ENCODE measurements at regions not wholly inside any gene's neighbourhood (a gene's known extent, or its start where the extent isn't known, plus 50 kb on each side); places are given as distances from the start of the nearest gene placed in this dataset.

- Histone ChIP-seq H3K4me3 (ENCODE audit: low read depth, low read length) (no peak overlapping the region), H3K27me3 (ENCODE audit: insufficient read depth, low read depth, severe bottlenecking) (no peaks in the 10 kb centered on the region), H3K9me3 (ENCODE audit: severe bottlenecking) (no peaks in the 10 kb centered on the region), H3K27ac (no peak overlapping the region), H3K36me3 (no peaks in the 10 kb centered on the region)
- TF ChIP-seq CTCF (IDR thresholded peaks at IDR 0.05; ENCODE audit: low read depth, low read length): no peak
- DNase-seq: no peak
Observed at GRCh38 chr6:112979830-112980229, 632.7 kb downstream of the RFPL4B start.

DNA sequence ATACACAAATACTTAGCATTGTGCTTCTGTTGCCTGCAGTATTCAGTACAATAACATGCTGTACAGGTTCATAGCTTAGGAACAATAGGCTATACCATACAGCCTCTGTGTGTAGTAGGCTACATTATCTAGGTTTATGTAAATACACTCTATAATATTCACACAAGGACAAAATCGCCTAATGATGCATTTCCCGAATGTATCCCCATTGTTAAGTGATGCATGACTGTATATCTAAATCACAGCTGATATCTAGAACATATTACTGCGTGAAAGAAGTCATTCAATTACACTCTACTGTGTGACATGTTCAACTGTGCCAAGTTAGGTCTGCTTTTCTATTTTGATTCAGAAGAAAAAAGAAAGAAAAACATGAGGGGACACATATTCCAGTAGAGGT is 633.5 kb downstream of the RFPL4B start:
- Histone ChIP-seq H3K36me3 (no peaks in the 10 kb centered on the region), H3K4me3 (ENCODE audit: low read depth, low read length) (no peak overlapping the region), H3K9me3 (ENCODE audit: severe bottlenecking) (no peaks in the 10 kb centered on the region), H3K27me3 (ENCODE audit: insufficient read depth, low read depth, severe bottlenecking) (no peaks in the 10 kb centered on the region), H3K27ac (no peak overlapping the region)
- DNase-seq: no peak
- no peak for TF ChIP-seq CTCF (IDR thresholded peaks at IDR 0.05; ENCODE audit: low read depth, low read length)

DNA sequence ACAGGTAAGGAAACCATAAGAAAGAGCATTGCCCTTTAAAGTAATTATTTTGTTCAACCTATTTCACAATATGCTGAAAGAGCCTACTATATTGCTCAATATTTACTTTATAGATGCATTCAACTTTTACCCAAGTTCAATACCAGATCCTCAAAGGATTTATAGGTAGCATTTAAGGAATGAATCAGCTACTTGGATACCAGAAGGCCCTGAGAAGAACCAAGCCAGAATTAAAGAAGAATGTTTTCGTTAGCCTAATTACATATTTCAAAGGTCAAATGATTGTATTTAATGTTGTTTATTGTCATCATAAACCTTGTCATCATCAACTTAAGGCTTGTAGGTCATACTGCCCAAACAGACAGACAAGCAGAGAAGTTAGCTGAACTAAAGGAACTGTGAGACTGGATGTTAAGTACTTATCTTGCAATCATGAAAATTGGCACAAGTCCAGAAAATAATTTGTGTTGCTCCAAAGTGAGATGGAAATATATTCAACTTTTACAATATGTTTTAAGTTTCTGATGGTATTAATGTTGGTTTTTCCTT is 636.7 kb downstream of the RFPL4B start:
- Histone ChIP-seq H3K4me3 (ENCODE audit: low read depth, low read length) (no peak overlapping the region), H3K27me3 (ENCODE audit: insufficient read depth, low read depth, severe bottlenecking) (no peaks in the 10 kb centered on the region), H3K9me3 (ENCODE audit: severe bottlenecking) (no peaks in the 10 kb centered on the region), H3K36me3 (no peaks in the 10 kb centered on the region), H3K27ac (no peak overlapping the region)
- TF ChIP-seq CTCF (IDR thresholded peaks at IDR 0.05; ENCODE audit: low read depth, low read length): no peak
- no peak for DNase-seq

DNA sequence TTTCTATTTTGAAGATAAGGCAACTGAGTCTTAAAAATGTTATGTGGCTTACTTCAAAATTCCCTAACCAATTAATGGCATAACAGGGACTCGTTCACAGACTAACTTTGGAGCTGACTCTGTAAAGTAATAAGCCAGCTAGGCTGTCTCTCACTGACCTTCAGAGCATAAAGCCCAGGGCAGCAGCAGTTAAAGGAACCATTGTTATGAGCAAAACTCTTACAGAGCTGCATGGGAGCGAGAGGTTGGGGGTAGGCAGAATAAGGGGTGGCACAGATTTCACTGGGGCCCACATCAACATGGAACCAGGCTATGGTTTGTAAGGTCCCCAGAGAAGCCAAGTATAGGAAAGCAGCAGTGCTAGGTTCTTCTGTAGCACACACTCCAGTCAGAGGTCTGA is 637.8 kb downstream of the RFPL4B start:
- Histone ChIP-seq H3K36me3 (no peaks in the 10 kb centered on the region), H3K27ac (no peak overlapping the region), H3K27me3 (ENCODE audit: insufficient read depth, low read depth, severe bottlenecking) (no peaks in the 10 kb centered on the region), H3K9me3 (ENCODE audit: severe bottlenecking) (no peaks in the 10 kb centered on the region), H3K4me3 (ENCODE audit: low read depth, low read length) (no peak overlapping the region)
- TF ChIP-seq CTCF (IDR thresholded peaks at IDR 0.05; ENCODE audit: low read depth, low read length): no peak
- no peak for DNase-seq

DNA sequence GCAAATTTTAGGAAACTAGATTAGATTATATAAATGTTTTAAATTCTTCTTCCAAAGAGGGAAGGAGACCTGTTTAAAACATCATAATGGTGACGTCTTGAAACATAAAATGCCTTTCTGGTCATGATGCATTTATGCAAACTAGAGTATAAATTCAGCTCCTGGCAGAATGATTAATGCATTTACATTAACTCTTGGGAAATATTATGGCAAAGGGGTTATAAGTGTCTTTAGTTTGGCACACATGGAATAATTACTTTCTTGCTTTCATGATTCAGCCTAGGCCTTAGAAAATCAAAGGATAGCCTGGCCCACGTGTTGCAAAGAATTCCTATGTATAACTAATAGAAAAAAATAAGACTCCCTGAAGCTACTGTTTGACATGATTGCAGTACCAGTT is 639.2 kb downstream of the RFPL4B start:
- no peak overlapping the region for H3K4me3 ChIP-seq (ENCODE audit: low read depth, low read length)
- H3K36me3 ChIP-seq: no peaks in the 10 kb centered on the region
- no peaks in the 10 kb centered on the region for H3K27me3 ChIP-seq (ENCODE audit: insufficient read depth, low read depth, severe bottlenecking)

More for the DNA sequence above, 639.2 kb downstream of the RFPL4B start:
- TF ChIP-seq CTCF (IDR thresholded peaks at IDR 0.05; ENCODE audit: low read depth, low read length): no peak
- Histone ChIP-seq H3K9me3 (ENCODE audit: severe bottlenecking) (no peaks in the 10 kb centered on the region), H3K27ac (no peak overlapping the region)
- no peak for DNase-seq

Data from WERI-Rb-1 (cell line).